ENCODE measurements at regions not wholly inside any gene's neighbourhood (a gene's known extent, or its start where the extent isn't known, plus 50 kb on each side); places are given as distances from the start of the nearest gene placed in this dataset.

GRCh38 chr15:91609966-91610365, 243.5 kb upstream of the SLCO3A1 start:
- Histone ChIP-seq H3K36me3 (ENCODE audit: control insufficient read depth in 2 of 2, insufficient read depth in 2 of 2, low read length in 1 of 2) (no peaks in the 10 kb centered on the region), H3K27ac (ENCODE audit: low read depth in 1 of 2, low read length in 1 of 2) (no peak overlapping the region), H3K4me1 (ENCODE audit: control insufficient read depth in 2 of 2, insufficient read depth in 2 of 2, low read length in 2 of 2) (no peaks in the 10 kb centered on the region), H3K27me3 (ENCODE audit: control insufficient read depth in 2 of 2, insufficient read depth in 1 of 2, low read length in 1 of 2) (no peaks in the 10 kb centered on the region), H3K9me3 (ENCODE audit: control insufficient read depth in 2 of 2, insufficient read depth in 1 of 2, low read length in 1 of 2) (no peaks in the 10 kb centered on the region), H3K4me3 (ENCODE audit: low read length in 2 of 2) (no peak overlapping the region)
- WGBS: 92% methylated on average over 12 of the region's 12 CpGs
- no peak for DNase-seq (ENCODE audit: low read depth in 6 of 9, low spot score in 9 of 9)

DNA sequence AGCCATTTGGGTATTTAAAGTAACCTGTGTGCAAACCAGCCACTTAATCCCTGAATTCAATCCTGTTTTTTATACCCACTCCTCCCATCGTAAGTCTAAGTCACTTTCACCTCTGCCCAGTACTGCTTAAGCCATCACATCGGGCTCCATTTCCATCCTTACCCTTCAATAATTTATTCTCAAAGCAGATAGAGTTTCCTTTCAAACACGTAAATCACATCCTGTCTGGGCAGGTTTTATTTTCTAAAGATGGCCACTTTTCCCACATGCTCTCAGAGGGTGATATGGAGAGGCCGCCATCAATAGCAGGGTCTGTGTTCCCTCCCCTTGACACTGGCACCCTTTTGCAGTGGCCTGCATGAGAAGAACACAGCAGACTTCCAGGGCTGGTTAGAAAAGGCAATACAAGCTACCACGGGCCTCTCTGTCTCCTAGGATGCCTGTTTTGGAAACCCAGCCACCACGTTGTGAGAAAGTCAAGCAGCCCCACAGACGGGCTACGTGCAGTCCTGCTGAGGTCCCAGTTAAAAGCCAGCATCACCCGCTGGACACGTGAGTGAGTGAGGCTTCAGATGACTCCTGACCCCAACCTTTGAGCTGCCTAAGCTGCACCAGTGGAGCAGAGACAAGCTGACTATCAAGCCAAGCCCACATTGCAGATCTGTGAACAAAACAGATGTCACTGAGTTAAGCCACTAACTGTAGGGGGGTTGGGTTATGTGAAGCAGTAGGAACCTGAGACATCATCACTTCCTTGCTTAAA, 241.8 kb upstream of the SLCO3A1 start:
- 83% methylated on average over 10 of the region's 10 CpGs for WGBS
- Histone ChIP-seq H3K27me3 (ENCODE audit: control insufficient read depth in 2 of 2, insufficient read depth in 1 of 2, low read length in 1 of 2) (no peaks in the 10 kb centered on the region), H3K36me3 (ENCODE audit: control insufficient read depth in 2 of 2, insufficient read depth in 2 of 2, low read length in 1 of 2) (no peaks in the 10 kb centered on the region), H3K4me1 (ENCODE audit: control insufficient read depth in 2 of 2, insufficient read depth in 2 of 2, low read length in 2 of 2) (no peaks in the 10 kb centered on the region), H3K4me3 (ENCODE audit: low read length in 2 of 2) (no peak overlapping the region), H3K27ac (ENCODE audit: low read depth in 1 of 2, low read length in 1 of 2) (no peak overlapping the region), H3K9me3 (ENCODE audit: control insufficient read depth in 2 of 2, insufficient read depth in 1 of 2, low read length in 1 of 2) (no peaks in the 10 kb centered on the region)
- no peak for DNase-seq (ENCODE audit: low read depth in 6 of 9, low spot score in 9 of 9)

DNA sequence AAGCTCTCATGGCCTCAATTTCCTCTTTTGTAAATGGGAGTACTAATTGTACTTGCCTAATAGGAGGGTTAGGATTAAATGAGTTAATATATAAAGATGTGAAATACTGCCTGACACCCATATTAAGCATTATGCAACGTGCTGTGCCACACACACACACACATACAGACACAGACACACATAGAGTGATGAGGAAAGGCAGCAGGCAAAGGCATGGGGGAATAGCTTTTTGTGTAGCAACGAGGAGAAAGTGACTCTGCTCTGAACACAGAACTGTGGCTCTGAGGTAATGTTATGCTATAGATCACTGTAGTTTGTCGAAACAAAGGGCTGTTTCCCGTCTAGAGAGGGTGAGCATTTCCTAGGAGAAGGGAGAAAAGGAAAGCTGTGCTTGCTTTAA, 233.3 kb upstream of the SLCO3A1 start:
- H3K27me3 ChIP-seq (ENCODE audit: control insufficient read depth in 2 of 2, insufficient read depth in 1 of 2, low read length in 1 of 2): peaks cover 0 to 3% of the 10 kb centered on the region in 2 donors
- no peaks in the 10 kb centered on the region for H3K4me1 ChIP-seq (ENCODE audit: control insufficient read depth in 2 of 2, insufficient read depth in 2 of 2, low read length in 2 of 2)
- H3K9me3 ChIP-seq (ENCODE audit: control insufficient read depth in 2 of 2, insufficient read depth in 1 of 2, low read length in 1 of 2): no peaks in the 10 kb centered on the region
- no peak for DNase-seq (ENCODE audit: low read depth in 6 of 9, low spot score in 9 of 9)
- H3K27ac ChIP-seq (ENCODE audit: low read depth in 1 of 2, low read length in 1 of 2): no peak overlapping the region
- H3K4me3 ChIP-seq (ENCODE audit: low read length in 2 of 2): no peak overlapping the region
- 61% methylated on average over 4 of the region's 4 CpGs for WGBS
- no peaks in the 10 kb centered on the region for H3K36me3 ChIP-seq (ENCODE audit: control insufficient read depth in 2 of 2, insufficient read depth in 2 of 2, low read length in 1 of 2)

DNA sequence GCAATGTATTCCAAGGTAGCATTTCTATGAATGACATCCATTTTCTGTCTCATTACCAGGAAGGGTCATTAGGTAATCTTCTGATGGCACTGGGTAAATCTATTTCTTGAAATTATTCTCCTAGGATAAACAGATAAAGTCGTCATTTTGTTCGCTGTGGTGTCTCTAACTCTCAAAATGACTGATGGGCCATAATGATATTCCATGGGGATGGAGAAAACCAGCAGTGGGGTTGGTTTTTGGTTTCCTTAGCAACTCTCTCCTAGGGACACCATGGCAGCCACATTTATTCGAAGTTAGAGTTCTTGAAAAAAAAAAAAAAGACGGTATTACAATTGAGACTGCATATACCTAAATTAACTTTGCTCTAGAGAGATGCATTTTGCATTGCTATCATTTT, 231.3 kb upstream of the SLCO3A1 start:
- 94% methylated on average over 4 of the region's 4 CpGs for WGBS
- no peak for DNase-seq (ENCODE audit: low read depth in 6 of 9, low spot score in 9 of 9)
- no peaks in the 10 kb centered on the region for H3K9me3 ChIP-seq (ENCODE audit: control insufficient read depth in 2 of 2, insufficient read depth in 1 of 2, low read length in 1 of 2)

DNA sequence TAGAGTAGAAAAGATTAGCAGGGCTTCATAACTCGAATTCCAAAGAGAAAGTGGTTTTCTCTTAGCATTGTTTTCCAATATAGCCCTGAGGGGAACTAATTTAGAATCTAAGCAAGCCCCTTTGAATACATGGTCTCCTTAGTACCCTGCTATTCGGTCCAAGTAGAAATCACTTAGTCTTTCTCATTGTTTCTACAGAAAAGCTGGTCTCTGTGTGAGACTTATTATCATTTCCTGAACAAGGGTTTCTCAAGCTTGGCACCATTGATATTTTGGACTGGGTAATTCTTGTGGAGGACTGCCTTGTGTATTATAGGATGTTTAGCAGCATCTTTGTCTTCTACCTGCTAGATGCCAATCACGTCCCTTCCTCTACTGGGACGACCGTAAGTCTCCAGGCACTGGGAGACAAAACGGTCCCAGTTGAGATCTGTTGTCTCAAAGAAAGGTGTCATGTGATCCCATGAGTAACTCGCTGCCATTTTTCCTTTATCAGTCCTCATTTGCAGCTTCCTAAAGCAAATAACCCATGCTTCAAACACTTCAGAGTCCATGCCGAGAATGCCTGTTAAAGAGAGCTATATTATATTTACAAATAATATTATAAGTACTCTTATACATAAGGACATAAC, 230.7 kb upstream of the SLCO3A1 start:
- H3K27me3 ChIP-seq (ENCODE audit: control insufficient read depth in 2 of 2, insufficient read depth in 1 of 2, low read length in 1 of 2): peaks cover 0 to 3% of the 10 kb centered on the region in 2 donors
- 95% methylated on average over 8 of the region's 8 CpGs for WGBS
- no peak for DNase-seq (ENCODE audit: low read depth in 6 of 9, low spot score in 9 of 9)

More for the DNA sequence above, 231.3 kb upstream of the SLCO3A1 start:
- Histone ChIP-seq H3K4me1 (ENCODE audit: control insufficient read depth in 2 of 2, insufficient read depth in 2 of 2, low read length in 2 of 2) (no peaks in the 10 kb centered on the region), H3K36me3 (ENCODE audit: control insufficient read depth in 2 of 2, insufficient read depth in 2 of 2, low read length in 1 of 2) (no peaks in the 10 kb centered on the region), H3K27me3 (ENCODE audit: control insufficient read depth in 2 of 2, insufficient read depth in 1 of 2, low read length in 1 of 2) (peaks cover 0 to 3% of the 10 kb centered on the region in 2 donors), H3K27ac (ENCODE audit: low read depth in 1 of 2, low read length in 1 of 2) (no peak overlapping the region), H3K4me3 (ENCODE audit: low read length in 2 of 2) (no peak overlapping the region)

DNA sequence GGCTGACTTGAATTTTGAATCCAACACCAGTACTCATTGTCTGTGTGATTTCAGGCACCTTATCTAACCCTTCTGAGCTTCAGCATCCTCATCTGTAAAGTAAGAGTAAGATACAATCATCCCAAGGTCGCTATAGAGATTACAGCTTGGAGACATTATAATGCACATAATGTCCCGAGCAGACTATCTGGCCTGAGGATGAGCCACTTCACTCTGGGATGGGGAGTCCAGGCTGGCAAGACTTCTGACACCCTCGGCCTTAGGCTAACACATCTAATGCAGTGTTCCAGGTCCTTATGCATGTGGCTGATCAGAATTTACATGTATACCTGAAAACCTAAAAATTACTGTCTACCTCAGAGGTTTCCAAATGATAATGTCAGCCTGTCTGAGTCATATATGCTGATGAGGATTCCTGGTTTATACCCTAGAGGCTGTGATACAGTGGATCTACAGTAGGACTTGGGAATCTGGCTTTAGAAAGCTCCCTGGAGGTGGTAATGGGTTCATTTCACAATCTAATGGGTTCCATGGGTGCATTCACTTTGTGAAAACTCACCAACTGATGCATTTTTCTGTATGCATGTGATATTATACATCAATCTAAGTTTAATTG, 229.0 kb upstream of the SLCO3A1 start:
- H3K9me3 ChIP-seq (ENCODE audit: control insufficient read depth in 2 of 2, insufficient read depth in 1 of 2, low read length in 1 of 2): no peaks in the 10 kb centered on the region
- no peaks in the 10 kb centered on the region for H3K36me3 ChIP-seq (ENCODE audit: control insufficient read depth in 2 of 2, insufficient read depth in 2 of 2, low read length in 1 of 2)
- no peak overlapping the region for H3K27ac ChIP-seq (ENCODE audit: low read depth in 1 of 2, low read length in 1 of 2)
- H3K4me3 ChIP-seq (ENCODE audit: low read length in 2 of 2): no peak overlapping the region
- 94% methylated on average over 3 of the region's 3 CpGs for WGBS
- H3K27me3 ChIP-seq (ENCODE audit: control insufficient read depth in 2 of 2, insufficient read depth in 1 of 2, low read length in 1 of 2): peaks cover 0 to 3% of the 10 kb centered on the region in 2 donors
- no peak for DNase-seq (ENCODE audit: low read depth in 6 of 9, low spot score in 9 of 9)
- H3K4me1 ChIP-seq (ENCODE audit: control insufficient read depth in 2 of 2, insufficient read depth in 2 of 2, low read length in 2 of 2): no peaks in the 10 kb centered on the region

More for the DNA sequence above, 230.7 kb upstream of the SLCO3A1 start:
- H3K4me3 ChIP-seq (ENCODE audit: low read length in 2 of 2): no peak overlapping the region
- H3K36me3 ChIP-seq (ENCODE audit: control insufficient read depth in 2 of 2, insufficient read depth in 2 of 2, low read length in 1 of 2): no peaks in the 10 kb centered on the region
- H3K27ac ChIP-seq (ENCODE audit: low read depth in 1 of 2, low read length in 1 of 2): no peak overlapping the region
- no peaks in the 10 kb centered on the region for H3K4me1 ChIP-seq (ENCODE audit: control insufficient read depth in 2 of 2, insufficient read depth in 2 of 2, low read length in 2 of 2)
- H3K9me3 ChIP-seq (ENCODE audit: control insufficient read depth in 2 of 2, insufficient read depth in 1 of 2, low read length in 1 of 2): no peaks in the 10 kb centered on the region

DNA sequence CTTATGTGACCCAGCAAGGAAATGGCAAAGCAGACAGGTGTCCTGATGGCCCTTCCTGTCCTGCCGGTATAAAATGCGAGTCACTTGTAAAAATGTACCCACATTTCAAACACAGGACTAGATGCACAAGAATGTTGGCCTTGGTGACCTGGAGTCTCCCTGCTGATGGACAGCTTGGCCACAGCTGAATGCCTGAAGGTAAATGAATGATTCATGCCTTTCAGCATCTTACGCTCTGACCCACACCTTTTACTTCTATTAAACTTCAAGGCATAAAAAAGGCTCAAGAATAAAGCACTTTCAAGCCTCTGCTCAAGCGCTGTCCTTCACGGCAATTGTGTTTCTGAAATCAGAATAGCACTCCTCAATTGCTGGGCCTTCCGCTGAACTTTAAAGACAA, 228.0 kb upstream of the SLCO3A1 start:
- 95% methylated on average over 6 of the region's 6 CpGs for WGBS
- no peaks in the 10 kb centered on the region for H3K36me3 ChIP-seq (ENCODE audit: control insufficient read depth in 2 of 2, insufficient read depth in 2 of 2, low read length in 1 of 2)
- H3K4me1 ChIP-seq (ENCODE audit: control insufficient read depth in 2 of 2, insufficient read depth in 2 of 2, low read length in 2 of 2): no peaks in the 10 kb centered on the region
- H3K27ac ChIP-seq (ENCODE audit: low read depth in 1 of 2, low read length in 1 of 2): no peak overlapping the region
- no peak overlapping the region for H3K4me3 ChIP-seq (ENCODE audit: low read length in 2 of 2)
- peaks cover 0 to 3% of the 10 kb centered on the region in 2 donors for H3K27me3 ChIP-seq (ENCODE audit: control insufficient read depth in 2 of 2, insufficient read depth in 1 of 2, low read length in 1 of 2)
- no peak for DNase-seq (ENCODE audit: low read depth in 6 of 9, low spot score in 9 of 9)
- H3K9me3 ChIP-seq (ENCODE audit: control insufficient read depth in 2 of 2, insufficient read depth in 1 of 2, low read length in 1 of 2): no peaks in the 10 kb centered on the region

DNA sequence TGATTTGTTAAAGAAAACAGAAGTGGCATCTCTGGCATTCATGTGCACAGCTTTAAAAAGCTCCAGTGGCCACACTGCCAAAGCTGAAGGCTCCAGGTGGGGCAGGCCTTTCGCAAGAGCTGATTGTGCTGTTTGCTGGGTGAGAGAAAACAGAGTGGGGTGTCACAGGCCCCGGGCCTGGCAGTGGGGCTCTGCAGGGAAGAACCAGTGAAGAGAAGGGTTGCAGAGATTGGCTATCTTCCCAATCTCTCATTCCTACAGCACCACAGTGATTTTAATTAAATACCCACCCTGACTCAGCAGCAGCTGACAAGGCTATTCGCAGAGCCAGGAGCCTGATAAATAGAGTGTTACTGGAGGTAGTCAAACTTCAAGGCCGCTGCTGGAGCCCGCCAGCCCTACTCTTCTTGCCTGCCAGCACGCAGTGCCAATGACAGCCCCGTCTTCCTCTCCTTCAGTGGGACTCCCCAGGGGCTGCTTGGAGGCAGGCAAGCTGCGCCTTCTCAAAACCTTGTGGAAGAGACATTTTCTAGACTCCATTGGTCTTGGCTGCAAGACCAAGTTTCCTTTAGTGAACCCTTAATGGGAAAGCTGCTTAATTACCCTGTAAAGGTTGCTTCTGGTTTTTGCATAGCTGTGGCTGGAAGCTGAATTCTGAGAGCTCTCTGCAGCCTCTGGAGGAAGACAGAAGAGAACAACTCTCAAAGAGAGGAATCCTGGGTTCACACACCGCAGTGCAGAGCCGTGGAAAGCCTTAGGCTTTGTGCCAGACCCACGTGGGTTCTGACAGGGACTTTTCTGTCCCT, 225.8 kb upstream of the SLCO3A1 start:
- no peaks in the 10 kb centered on the region for H3K27me3 ChIP-seq (ENCODE audit: control insufficient read depth in 2 of 2, insufficient read depth in 1 of 2, low read length in 1 of 2)
- no peak overlapping the region for H3K27ac ChIP-seq (ENCODE audit: low read depth in 1 of 2, low read length in 1 of 2)
- no peaks in the 10 kb centered on the region for H3K4me1 ChIP-seq (ENCODE audit: control insufficient read depth in 2 of 2, insufficient read depth in 2 of 2, low read length in 2 of 2)
- no peaks in the 10 kb centered on the region for H3K36me3 ChIP-seq (ENCODE audit: control insufficient read depth in 2 of 2, insufficient read depth in 2 of 2, low read length in 1 of 2)
- WGBS: 86% methylated on average over 11 of the region's 11 CpGs
- DNase-seq (ENCODE audit: low read depth in 6 of 9, low spot score in 9 of 9): no peak
- no peaks in the 10 kb centered on the region for H3K9me3 ChIP-seq (ENCODE audit: control insufficient read depth in 2 of 2, insufficient read depth in 1 of 2, low read length in 1 of 2)
- H3K4me3 ChIP-seq (ENCODE audit: low read length in 2 of 2): no peak overlapping the region

- 94% methylated on average over 6 of the region's 6 CpGs for WGBS
- no peaks in the 10 kb centered on the region for H3K9me3 ChIP-seq (ENCODE audit: control insufficient read depth in 2 of 2, insufficient read depth in 1 of 2, low read length in 1 of 2)
- DNase-seq (ENCODE audit: low read depth in 6 of 9, low spot score in 9 of 9): no peak
- H3K27ac ChIP-seq (ENCODE audit: low read depth in 1 of 2, low read length in 1 of 2): no peak overlapping the region
- H3K36me3 ChIP-seq (ENCODE audit: control insufficient read depth in 2 of 2, insufficient read depth in 2 of 2, low read length in 1 of 2): no peaks in the 10 kb centered on the region
- H3K4me3 ChIP-seq (ENCODE audit: low read length in 2 of 2): no peak overlapping the region
- no peaks in the 10 kb centered on the region for H3K27me3 ChIP-seq (ENCODE audit: control insufficient read depth in 2 of 2, insufficient read depth in 1 of 2, low read length in 1 of 2)
- no peaks in the 10 kb centered on the region for H3K4me1 ChIP-seq (ENCODE audit: control insufficient read depth in 2 of 2, insufficient read depth in 2 of 2, low read length in 2 of 2)
These were observed 223.4 kb upstream of the SLCO3A1 start for GRCh38 chr15:91630090-91630489.
